Upper lobe of left lung (tissue), 6 donors: ENCODE measurements at regions not wholly inside any gene's neighbourhood (a gene's known extent, or its start where the extent isn't known, plus 50 kb on each side); places are given as distances from the start of the nearest gene placed in this dataset.
A peak's percentile ranks its signal among the peaks of the same experiment; 100 is the strongest.
"Not testable (repeated sequence)": the region's sequence is repeated elsewhere in the genome, so short reads cannot be mapped to it uniquely, and the experiment has no call there.

Source experiments
- ATAC-seq, 2 donors: fragments of 200-7000 bp; cut with Tn5 transposase; one replicate each; pipeline ENCODE4 v1.9.1; 2022; ENCODE audit warnings: mild to moderate bottlenecking in 2 of 2, moderate library complexity in 2 of 2; ENCODE audit not compliant: low FRiP score in 2 of 2
- DNase-seq, 2 donors: peaks; one replicate each; pipeline ENCODE4 v3.0.0-alpha.2; 2019 to 2020
- H3K27ac ChIP-seq, 4 donors: fragments of 200-600 bp; sonication (generic); one replicate each; pipeline ENCODE4 v1.5.1; 2016 to 2019
- H3K27me3 ChIP-seq, 4 donors: fragments of 200-600 bp; sonication (generic); one replicate each; pipeline ENCODE4 v1.5.1; 2017 to 2019
- H3K36me3 ChIP-seq, 4 donors: fragments of 200-600 bp; sonication (generic); one replicate each; pipeline ENCODE4 v1.5.1; 2016 to 2019
- H3K4me1 ChIP-seq, 4 donors: fragments of 200-600 bp; sonication (generic); one replicate each; pipeline ENCODE4 v1.5.1; 2018 to 2019
- H3K4me3 ChIP-seq, 4 donors: fragments of 200-600 bp; sonication (generic); one replicate each; pipeline ENCODE4 v1.5.1; 2017 to 2019; ENCODE audit warnings: mild to moderate bottlenecking in 2 of 4, moderate library complexity in 1 of 4
- H3K9me3 ChIP-seq, 4 donors: fragments of 200-600 bp; sonication (generic); one replicate each; pipeline ENCODE4 v1.5.1; 2018 to 2019
- CTCF ChIP-seq, 6 experiments: fragments of 450-650 bp in 4 of 6; fragments of 200-600 bp in 2 of 6; sonication (generic) in 2 of 6; IDR thresholded peaks; one replicate each; pipeline ENCODE4 v1.5.1; 2016 to 2019; ENCODE audit warnings: antibody characterized with exemption in 6 of 6
- EP300 ChIP-seq, 4 donors: sonication (generic); formaldehyde crosslinking; IDR thresholded peaks; one replicate each; pipeline ENCODE4 v1.5.1; 2017; ENCODE audit warnings: antibody characterized with exemption in 4 of 4, control low read depth in 2 of 4
- POLR2A ChIP-seq, 4 donors: fragments of 450-650 bp; IDR thresholded peaks; one replicate each; pipeline ENCODE4 v1.5.1; 2016 to 2017; ENCODE audit warnings: antibody characterized with exemption in 4 of 4, mild to moderate bottlenecking in 2 of 4
- POLR2AphosphoS5 ChIP-seq, 2 donors: sonication (generic); formaldehyde crosslinking; IDR thresholded peaks; one replicate each; pipeline ENCODE4 v1.5.1; 2017; ENCODE audit warnings: antibody characterized with exemption in 2 of 2
- WGBS, 2 donors: methylation state at CpG; one replicate each; pipeline ENCODE4 v1.1.5; 2017 to 2018; 5-methylcytosine and 5-hydroxymethylcytosine counted together
- donor health status: DM: no; HTN: no; CAD: no; lungs with moderate emphysema.
- donor health status: DM: no; HTN: yes; CAD: no; lungs with severe emphysema.

- no peak for TF ChIP-seq EP300 (IDR thresholded peaks at IDR 0.05)
- peaks cover 0 to 5% (median 0%) of the 10 kb centered on the region in 4 donors for H3K27me3 ChIP-seq
- WGBS, 2 donors: 73 to 80% methylated on average over 1 to 10 of the region's 10 CpGs
Observed at GRCh38 chr2:242040303-242040655, 170.8 kb downstream of the RTP5 start.

GRCh38 chr2:242040681-242041080, 171.2 kb downstream of the RTP5 start:
- peaks cover 0 to 5% (median 0%) of the 10 kb centered on the region in 4 donors for H3K27me3 ChIP-seq
- no peak overlapping the region for H3K27ac ChIP-seq
- H3K9me3 ChIP-seq: no peaks in the 10 kb centered on the region
- no peaks in the 10 kb centered on the region for H3K4me1 ChIP-seq
- peak; percentile 16 to 60 for DNase-seq
- H3K4me3 ChIP-seq: no peak overlapping the region
- WGBS, 2 donors: 82 to 85% methylated on average over 2 to 15 of the region's 15 CpGs
- H3K36me3 ChIP-seq: no peaks in the 10 kb centered on the region
- no peak for TF ChIP-seq EP300 (IDR thresholded peaks at IDR 0.05)
- peak in 1 of 2 donors; percentile 19 for ATAC-seq

More at GRCh38 chr2:242040303-242040655, 170.8 kb downstream of the RTP5 start:
- ATAC-seq (no peak), DNase-seq (peak; percentile 17 to 40)
- H3K9me3 ChIP-seq: no peaks in the 10 kb centered on the region
- no peak overlapping the region for H3K27ac ChIP-seq
- H3K4me3 ChIP-seq: no peak overlapping the region
- H3K36me3 ChIP-seq: no peaks in the 10 kb centered on the region
- no peaks in the 10 kb centered on the region for H3K4me1 ChIP-seq

GRCh38 chr2:242041816-242042215, 172.3 kb downstream of the RTP5 start:
- Histone ChIP-seq H3K36me3 (no peaks in the 10 kb centered on the region), H3K27me3 (peaks cover 0 to 9% (median 0%) of the 10 kb centered on the region in 4 donors), H3K4me3 (no peak overlapping the region), H3K27ac (no peak overlapping the region), H3K4me1 (no peaks in the 10 kb centered on the region), H3K9me3 (no peaks in the 10 kb centered on the region)
- WGBS, 2 donors: 82 to 100% methylated on average over 3 of the region's 3 CpGs
- ATAC-seq (no peak), DNase-seq (peak in 1 of 2 donors; percentile 9)
- no peak for TF ChIP-seq POLR2AphosphoS5 (IDR thresholded peaks at IDR 0.05)
- no peak for TF ChIP-seq CTCF (IDR thresholded peaks at IDR 0.05)
- TF ChIP-seq EP300 (IDR thresholded peaks at IDR 0.05): no peak
- no peak for TF ChIP-seq POLR2A (IDR thresholded peaks at IDR 0.05)

DNA sequence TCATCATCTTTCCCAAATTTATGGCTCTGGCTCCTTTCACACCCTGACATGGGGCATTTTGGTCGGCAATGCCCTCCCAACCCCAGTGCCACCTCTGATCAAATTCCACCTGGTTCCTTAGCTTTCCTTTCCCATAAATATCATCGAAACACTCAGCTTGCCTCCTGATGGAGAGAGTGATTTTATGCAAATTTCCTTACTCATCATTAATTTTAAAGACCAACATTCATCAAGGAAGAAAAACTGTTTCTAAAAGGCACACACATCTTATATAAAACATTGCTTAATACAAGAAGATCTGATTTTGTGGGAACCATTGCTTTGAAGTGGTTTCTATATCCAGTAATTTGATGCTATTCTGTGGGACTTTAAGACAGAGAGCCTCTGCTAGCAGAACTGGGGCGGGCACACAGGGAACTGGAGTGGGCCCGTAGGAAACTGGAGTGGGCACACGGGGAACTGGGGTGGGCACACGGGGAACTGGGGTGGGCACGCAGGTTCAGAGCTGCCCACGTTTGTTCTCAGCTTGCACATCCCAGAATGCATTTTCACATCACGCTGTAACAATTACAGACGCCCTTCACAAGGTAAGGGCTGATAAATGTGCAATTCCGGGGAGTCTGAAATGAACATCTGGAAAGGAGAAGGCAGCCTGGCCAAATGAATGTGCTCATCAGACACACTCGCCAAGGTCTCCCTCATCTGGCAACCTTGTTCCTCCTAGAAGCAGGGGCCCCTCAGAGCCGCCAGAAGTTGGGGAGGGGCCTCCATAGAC, 174.2 kb downstream of the RTP5 start:
- H3K4me3 ChIP-seq: no peak overlapping the region
- no peaks in the 10 kb centered on the region for H3K9me3 ChIP-seq
- peaks cover 0 to 9% (median 0%) of the 10 kb centered on the region in 4 donors for H3K27me3 ChIP-seq
- no peaks in the 10 kb centered on the region for H3K4me1 ChIP-seq
- no peak for ATAC-seq
- no peak for DNase-seq
- WGBS, 2 donors: 60 to 82% methylated on average over 12 to 13 of the region's 13 CpGs
- TF ChIP-seq EP300 (IDR thresholded peaks at IDR 0.05) (no peak), CTCF (IDR thresholded peaks at IDR 0.05) (no peak), POLR2AphosphoS5 (IDR thresholded peaks at IDR 0.05) (no peak), POLR2A (IDR thresholded peaks at IDR 0.05) (no peak)
- no peaks in the 10 kb centered on the region for H3K36me3 ChIP-seq
- no peak overlapping the region for H3K27ac ChIP-seq

DNA sequence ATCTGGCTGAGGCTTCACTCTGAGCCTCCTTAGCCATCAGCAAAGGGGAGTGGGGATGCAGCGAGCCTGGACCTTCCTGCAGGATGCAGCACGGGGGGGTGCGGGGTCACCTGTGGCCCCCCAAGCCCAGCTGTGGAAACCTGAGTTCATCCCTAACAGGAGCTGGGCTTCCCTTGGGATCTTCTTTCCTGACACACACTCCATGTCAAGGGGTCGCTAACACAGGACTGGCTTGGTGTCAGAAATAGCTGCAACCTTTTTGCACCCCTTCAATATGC, 174.7 kb downstream of the RTP5 start:
- TF ChIP-seq CTCF (IDR thresholded peaks at IDR 0.05) (no peak), EP300 (IDR thresholded peaks at IDR 0.05) (no peak), POLR2A (IDR thresholded peaks at IDR 0.05) (no peak), POLR2AphosphoS5 (IDR thresholded peaks at IDR 0.05) (no peak)
- peak in 1 of 2 donors; percentile 12 for DNase-seq
- H3K27me3 ChIP-seq: peaks cover 0 to 9% (median 0%) of the 10 kb centered on the region in 4 donors

DNA sequence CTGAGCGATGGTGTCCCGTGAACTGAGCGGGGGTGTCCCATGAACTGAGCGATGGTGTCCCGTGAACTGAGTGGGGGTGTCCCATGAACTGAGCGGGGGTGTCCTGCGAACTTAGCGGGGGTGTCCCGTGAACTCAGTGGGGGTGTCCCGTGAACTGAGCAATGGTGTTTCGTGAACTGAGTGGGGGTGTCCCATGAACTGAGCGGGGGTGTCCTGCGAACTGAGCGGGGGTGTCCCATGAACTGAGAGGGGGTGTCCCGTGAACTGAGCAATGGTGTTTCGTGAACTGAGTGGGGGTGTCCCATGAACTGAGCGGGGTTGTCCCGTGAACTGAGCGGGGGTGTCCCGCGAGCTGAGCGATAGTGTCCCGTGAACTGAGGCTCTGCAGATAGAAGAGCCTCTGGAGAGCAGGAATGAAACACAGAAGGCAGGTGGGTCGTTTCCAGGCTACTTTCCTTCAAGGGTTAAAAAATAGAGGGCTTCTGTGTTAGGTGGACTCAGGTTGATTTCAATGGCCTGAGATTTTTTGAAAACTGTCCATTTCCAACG, 176.1 kb downstream of the RTP5 start:
- 79 to 91% methylated on average over 10 to 25 of the region's 25 CpGs for WGBS, 2 donors
- not testable (repeated sequence) for H3K4me1 ChIP-seq, H3K36me3 ChIP-seq, DNase-seq, H3K4me3 ChIP-seq, H3K9me3 ChIP-seq, ATAC-seq, H3K27ac ChIP-seq, H3K27me3 ChIP-seq

More for the DNA sequence above, 174.7 kb downstream of the RTP5 start:
- Histone ChIP-seq H3K36me3 (no peaks in the 10 kb centered on the region), H3K4me3 (no peak overlapping the region), H3K27ac (no peak overlapping the region), H3K4me1 (no peaks in the 10 kb centered on the region), H3K9me3 (no peaks in the 10 kb centered on the region)
- WGBS, 2 donors: 83% methylated on average over 2 to 4 of the region's 4 CpGs
- ATAC-seq: peak in 1 of 2 donors; percentile 37
